8988T (cell line): ENCODE measurements at regions not wholly inside any gene's neighbourhood (a gene's known extent, or its start where the extent isn't known, plus 50 kb on each side); places are given as distances from the start of the nearest gene placed in this dataset.

Experiments
- DNase-seq: peaks from one replicate; pipeline ENCODE4 v3.0.0; 2011

- no peak for DNase-seq
Measured at GRCh38 chr9:109914280-109915027, 134.5 kb downstream of the PALM2AKAP2 start.

DNA sequence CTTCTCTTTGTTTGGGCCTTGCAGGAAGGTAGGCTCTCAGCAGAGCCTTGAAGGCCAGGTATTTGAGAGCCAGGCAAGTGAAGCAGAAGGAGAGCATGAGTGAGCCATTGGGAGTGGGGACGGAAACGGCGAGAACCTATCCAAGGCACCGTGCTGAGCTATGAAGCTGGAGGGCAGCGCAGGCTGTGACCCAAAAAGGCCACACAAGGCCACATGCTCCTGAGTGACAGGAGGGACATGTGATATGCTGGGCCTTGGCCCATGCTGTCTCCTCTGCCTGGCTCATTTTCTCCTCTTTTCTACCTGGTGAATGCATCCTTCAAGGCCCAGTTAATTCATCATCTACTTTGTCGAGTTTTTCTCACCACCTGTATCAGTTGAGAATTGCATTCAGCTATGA is 136.3 kb downstream of the PALM2AKAP2 start:
- DNase-seq, result no peak

GRCh38 chr9:109918339-109919163 is 138.6 kb downstream of the PALM2AKAP2 start:
- no peak for DNase-seq

DNA sequence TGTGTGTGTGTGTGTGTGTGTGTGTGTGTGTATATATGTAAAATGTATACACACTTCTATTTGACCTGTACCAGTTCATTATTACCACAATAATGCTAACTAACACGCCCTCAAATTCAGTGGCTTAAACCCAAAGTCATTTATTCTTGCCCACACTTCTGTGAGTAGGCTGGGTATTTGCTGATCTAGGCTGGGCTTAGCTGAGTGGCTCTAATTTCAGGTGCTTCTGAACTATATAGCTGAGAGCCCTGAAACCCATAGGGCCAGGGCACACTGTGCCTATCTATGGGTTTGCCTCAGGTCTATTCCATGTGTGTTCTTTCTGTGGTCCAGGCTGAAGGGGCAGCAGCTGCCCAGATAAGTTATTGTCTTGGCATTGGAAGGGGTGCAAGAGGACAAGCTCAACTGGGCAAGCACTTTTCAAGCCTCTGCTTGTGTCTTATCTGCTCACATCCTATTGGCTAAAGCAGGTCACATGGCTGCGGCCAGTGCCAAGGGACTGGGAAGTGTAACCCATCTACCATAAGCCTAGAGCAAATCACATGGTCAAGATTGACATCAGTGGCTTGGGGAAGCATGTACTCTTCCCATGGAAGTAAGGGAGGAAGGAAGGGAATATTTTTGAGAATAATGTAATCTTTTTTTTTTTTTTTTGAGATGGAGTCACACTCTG is 139.9 kb downstream of the PALM2AKAP2 start:
- no peak for DNase-seq

DNA sequence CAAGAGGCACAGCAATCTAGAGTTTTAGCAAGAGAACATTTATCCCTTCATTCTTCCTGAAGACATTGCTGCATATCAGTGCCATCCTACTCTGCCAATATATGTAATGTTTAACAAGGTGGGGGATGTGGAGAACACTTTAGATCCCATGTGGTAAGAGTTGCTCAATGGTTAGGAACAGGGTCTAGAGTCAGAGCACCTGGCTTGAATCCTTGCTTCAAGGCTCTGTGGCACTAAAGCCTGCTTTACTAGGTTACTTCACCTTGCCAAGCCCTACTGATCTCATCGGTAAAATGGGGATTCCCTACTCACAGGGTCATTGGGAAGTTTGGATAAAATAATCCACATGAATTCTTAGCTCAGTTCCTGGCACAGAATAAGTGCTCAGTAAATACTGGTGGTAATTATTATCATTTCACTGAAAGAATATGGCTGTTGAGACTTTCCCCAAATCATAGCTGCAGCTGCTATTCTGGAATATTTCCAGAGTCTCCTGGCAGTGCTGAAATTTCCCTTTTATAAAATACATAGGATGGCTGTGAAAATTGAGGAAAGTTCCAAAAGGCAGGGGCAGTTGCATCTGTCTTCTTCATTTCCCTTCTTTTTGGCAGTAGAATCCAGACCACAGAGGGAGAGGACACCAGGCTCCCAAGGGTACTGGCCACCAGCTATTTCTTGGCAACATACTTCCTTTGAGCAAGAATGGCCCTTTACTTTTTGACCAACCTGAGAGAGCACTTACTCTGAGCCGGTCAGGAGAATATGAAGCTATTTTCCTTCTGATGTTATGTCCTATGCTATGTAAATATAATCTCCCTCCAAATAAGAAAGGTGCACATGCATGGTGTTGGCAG is 142.8 kb downstream of the PALM2AKAP2 start:
- DNase-seq, result no peak

GRCh38 chr9:109923471-109923760 is 143.4 kb downstream of the PALM2AKAP2 start:
- DNase-seq, result no peak

- no peak for DNase-seq
Measured at GRCh38 chr9:109923806-109924205, 143.8 kb downstream of the PALM2AKAP2 start.

- DNase-seq, result no peak
Measured at GRCh38 chr9:109925799-109926198, 145.8 kb downstream of the PALM2AKAP2 start.

DNA sequence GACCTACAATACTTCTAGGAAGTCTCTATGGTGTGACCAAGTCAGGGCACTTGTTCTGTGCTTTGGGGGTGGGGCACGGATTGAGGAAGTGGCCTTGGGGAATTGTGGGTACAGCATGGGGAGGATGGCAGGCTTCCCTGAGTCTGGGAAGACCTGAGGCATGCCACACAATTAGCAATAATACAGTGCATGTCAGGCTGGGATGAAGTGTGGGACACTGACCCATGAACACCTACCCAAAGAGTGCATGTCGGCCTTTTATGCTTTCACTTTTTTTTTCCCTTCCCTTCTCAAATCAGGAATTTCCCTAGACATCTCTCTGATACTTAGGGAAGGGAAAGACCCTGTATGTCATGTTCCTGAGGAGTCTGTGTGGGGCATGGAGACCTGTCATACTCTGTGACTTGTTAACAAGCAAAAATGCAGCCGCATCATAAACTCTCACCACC is 146.4 kb downstream of the PALM2AKAP2 start:
- DNase-seq, result no peak

DNA sequence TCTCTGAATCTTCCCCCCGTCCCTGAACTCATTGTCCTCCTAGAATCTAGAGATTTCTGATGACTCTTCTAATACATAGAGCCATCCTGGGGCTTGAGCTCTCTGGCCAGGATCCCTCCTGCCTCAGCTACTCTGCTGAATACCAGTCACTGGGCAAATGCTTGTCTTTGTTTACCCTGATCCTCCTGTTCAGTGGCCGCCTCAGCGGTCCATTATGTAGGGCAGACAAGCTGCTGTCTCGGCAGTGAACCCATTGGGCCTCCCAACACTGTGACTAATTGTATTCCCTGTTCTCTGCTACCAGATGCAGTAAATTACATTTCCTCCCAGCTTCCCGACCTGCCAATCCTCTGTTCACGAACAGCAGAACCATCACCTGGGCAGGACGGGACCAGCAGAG is 151.6 kb downstream of the PALM2AKAP2 start:
- no peak for DNase-seq

GRCh38 chr9:109934136-109934856 is 154.3 kb downstream of the PALM2AKAP2 start:
- no peak for DNase-seq

- DNase-seq, result no peak
Measured at GRCh38 chr9:109934857-109935215, 154.8 kb downstream of the PALM2AKAP2 start.

DNA sequence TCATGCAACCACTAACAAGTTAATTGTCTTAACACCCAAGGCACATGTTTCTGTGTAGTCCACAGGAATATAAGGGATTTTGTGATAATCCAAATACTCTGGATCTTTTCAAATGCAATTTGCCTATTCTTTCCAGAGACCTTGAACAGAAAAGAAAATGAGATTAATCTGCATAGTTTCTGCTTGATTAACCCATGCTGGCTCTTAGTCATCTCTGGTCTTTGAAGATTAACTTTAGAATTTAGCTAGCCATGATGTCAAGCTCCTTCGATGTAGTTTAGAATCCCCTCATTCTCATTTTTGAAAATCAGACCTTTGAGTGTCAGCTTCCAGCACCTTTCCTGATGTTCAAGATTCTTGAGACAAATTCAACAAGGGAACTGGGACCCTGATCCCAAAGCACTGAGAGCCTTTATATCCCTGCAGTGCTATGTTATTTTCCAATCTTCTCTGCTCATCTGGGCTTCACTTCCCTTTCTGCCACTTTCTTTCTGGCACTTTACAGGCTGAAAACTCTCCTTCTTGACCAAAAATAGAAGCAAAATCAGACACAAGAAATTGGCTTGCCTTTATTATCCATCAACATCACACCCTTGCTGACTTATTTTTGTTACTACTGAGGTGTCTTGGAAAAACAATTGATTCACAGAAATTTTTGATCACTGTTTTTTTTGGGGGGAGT is 155.5 kb downstream of the PALM2AKAP2 start:
- DNase-seq, result no peak

GRCh38 chr9:109937861-109938453 is 158.0 kb downstream of the PALM2AKAP2 start:
- DNase-seq, result no peak

DNA sequence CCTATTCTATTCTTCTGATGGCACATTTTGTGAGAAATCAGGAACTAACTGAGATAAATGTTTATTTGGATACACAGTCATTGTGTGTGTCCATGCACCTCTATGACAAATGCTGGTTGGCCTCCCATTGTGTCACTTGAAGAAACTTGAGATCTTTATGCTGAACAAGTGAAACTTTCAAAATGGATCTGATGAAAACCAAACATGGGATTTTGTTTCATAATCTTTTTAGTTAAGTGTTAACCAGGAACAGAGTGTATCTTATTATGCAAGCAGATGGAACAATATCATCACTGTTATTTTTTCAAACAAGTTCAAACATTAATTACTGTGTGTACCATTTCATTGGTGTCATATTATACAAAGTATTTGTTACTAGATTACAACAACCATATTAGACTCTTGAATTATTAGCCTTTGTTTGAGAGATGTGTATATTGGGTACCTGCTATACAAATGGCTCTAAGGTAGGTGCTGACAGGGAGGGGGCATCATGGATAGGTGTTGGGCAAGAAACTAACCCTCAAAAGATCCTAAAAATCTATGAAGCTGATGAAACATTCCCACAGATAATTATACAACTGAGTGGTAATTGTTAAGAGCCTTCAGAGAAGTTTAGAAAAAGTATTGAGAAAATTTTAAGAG is 159.8 kb downstream of the PALM2AKAP2 start:
- DNase-seq, result no peak

DNA sequence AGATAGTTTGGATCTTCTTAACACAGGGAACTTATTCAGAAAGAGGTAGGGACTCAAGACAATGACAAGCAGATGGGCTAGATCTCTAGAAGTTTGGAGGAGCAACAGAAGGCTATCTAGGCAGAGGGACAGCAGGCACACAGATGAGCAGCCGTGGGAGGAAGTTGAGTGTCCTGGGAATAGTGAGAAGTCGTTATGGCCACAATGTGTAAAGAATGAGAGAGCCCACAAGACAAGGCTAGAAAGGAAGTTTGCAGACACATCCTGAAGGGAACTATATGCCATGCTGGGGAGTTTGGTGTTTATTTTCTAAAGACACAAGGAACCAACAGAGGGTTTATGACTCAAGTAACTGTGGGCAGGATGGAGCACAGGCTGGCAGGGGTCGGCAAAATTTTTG is 160.6 kb downstream of the PALM2AKAP2 start:
- no peak for DNase-seq

DNA sequence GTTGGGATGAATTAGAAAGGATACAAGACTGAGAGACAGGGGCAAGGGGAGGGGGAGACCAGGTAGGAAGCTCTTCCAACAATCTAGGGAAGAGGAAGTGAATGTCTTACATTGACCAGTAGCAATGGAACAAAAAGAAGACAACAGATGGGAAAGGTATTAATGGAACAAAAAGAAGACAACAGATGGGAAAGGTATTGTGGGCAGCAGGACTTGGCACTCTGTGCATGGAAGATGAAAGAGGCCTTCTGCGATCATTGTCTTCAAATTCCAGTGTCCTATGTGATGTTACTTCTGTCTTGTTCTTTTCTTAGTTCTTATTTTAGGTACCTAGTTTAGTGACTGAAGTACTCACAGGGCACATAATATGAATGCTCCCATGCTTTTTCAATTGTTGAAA is 161.8 kb downstream of the PALM2AKAP2 start:
- no peak for DNase-seq

- DNase-seq, result no peak
Measured at GRCh38 chr9:109945573-109945972, 165.6 kb downstream of the PALM2AKAP2 start.

- no peak for DNase-seq
Measured at GRCh38 chr9:109948453-109948852, 168.5 kb downstream of the PALM2AKAP2 start.

DNA sequence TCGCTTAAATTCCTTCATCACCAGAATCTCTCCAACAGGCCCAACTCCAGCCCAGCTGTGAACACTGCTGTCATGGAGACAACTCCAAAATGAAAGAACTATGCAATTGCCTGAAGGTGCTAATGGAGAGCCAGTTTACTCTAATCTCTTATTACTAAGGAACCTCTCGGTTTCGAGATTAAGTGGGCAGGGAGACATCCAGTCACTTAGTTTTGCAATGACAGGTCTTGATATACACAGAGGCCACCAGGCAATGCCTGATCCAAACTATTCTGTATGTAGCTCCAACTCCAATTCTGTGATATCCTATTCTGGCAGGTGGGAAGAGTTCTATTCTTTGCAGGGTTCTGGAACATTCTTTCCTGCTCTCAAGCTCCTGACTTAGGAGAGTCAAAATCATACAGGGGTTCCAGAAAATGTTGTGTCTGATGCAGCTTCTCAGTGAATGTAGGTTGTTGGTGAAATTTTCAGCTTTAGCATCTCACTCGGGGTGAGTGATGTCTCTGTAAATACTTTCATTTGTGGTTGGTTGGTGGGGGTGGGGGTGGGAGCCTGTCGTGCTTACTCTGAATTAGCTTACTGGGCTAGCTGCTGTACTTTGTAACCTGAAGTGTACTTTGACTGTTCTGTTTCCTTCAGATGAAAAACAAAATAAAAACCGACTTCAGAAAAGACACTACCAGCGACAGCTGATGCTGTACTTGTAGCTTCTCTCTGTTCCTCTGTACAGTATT is 170.9 kb downstream of the PALM2AKAP2 start:
- no peak for DNase-seq
